ENCODE measurements at regions not wholly inside any gene's neighbourhood (a gene's known extent, or its start where the extent isn't known, plus 50 kb on each side); places are given as distances from the start of the nearest gene placed in this dataset.

DNA sequence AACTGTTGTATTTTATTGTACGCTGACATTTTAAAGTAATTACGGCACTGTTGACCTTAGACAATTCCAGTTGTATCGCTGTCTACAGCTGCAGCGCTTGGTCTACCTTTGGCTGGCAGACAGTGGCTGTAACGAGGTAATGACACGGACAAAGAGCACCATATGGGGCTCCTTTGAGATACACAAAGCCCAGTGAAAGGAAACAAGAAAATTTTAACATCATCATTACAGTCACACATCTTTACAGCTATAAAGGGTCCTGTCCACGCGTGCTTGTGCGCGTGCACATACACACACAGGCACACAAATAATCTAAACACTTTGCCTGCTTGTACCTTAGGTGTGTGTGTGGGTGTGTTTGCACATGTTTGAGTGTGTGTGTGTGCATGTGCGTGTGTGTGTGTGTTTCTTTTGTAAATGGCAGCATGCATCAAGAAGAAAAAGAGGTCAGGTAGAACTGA lies 946.0 kb downstream of the NR2F1-AS1 start:
- TF ChIP-seq POLR2A (IDR thresholded peaks at IDR 0.05) (no peak), EP300 (IDR thresholded peaks at IDR 0.05) (no peak)
